Umbilical cord (tissue), 1 donor: ENCODE measurements at regions not wholly inside any gene's neighbourhood (a gene's known extent, or its start where the extent isn't known, plus 50 kb on each side); places are given as distances from the start of the nearest gene placed in this dataset.
"Not testable (repeated sequence)": the region's sequence is repeated elsewhere in the genome, so short reads cannot be mapped to it uniquely, and the experiment has no call there.

Source experiments
- DNase-seq: peaks from one replicate; pipeline ENCODE4 v3.0.0-alpha.2; 2015; ENCODE audit warnings: low spot score

DNA sequence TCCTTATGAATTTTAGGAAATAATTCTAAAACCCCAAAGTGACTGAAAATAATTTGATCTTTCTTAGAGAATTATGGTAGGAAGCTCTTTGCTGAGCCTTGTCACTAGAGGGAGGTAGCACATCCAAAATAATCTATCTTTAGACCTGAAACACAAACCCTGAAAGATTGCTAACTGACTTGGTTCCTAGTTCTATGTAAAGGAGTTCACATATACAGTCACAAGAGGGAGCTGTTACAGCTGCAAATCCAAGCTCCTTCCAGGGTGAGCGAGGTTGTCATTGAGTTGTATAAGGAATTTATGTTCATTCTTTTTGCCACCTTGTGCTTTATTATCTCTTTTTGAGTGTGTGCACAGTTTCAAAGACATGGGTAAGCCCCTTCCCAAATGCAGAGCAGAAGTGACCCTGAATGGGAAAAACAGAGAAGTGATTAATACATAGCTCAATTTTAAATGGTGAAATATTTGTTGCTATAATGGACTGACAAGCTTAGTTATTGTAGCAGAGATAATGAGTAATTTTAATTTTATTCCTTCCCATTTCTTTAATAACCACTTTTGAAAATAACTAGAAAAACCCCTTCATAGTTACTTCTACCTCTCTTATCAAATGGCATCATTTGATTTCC, 387.9 kb downstream of the DAD1 start:
- DNase-seq: peak; percentile 36

GRCh38 chr14:22200131-22200530, 388.9 kb downstream of the DAD1 start:
- DNase-seq: not testable (repeated sequence)

- no peak for DNase-seq
Observed at GRCh38 chr14:22194664-22195063, 394.4 kb downstream of the DAD1 start.

DNA sequence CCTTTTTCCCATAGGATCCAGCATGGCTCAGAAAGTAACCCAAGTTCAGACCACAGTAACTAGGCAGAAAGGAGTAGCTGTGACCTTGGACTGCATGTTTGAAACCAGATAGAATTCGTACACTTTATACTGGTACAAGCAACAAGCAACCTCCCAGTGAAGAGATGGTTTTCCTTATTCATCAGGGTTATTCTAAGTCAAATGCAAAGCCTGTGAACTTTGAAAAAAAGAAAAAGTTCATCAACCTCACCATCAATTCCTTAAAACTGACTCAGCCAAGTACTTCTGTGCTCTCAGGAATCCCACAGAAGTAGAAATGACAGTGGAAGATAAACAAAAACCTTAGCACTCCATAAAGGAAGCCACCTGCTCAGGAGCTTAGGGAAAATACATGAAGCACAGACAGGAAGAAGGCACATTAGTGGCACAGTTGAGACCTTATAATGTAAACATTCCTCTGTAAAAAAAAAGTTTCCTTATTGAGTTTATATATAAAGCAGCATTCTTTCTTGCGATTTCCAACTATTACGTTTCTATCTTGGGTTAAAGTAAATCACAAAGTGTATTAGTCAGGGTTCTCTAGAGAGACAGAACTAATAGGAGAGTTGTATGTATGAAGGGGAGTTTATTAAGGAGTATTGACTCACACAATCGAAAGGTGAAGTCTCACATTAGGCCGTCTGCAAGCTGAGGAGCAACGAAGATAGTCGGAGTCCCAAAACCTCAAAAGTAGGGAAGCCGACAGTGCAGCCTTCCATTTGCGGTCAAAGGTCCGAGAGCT, 398.4 kb downstream of the DAD1 start:
- no peak for DNase-seq

- no peak for DNase-seq
Observed at GRCh38 chr14:22189881-22190280, 399.1 kb downstream of the DAD1 start.

DNA sequence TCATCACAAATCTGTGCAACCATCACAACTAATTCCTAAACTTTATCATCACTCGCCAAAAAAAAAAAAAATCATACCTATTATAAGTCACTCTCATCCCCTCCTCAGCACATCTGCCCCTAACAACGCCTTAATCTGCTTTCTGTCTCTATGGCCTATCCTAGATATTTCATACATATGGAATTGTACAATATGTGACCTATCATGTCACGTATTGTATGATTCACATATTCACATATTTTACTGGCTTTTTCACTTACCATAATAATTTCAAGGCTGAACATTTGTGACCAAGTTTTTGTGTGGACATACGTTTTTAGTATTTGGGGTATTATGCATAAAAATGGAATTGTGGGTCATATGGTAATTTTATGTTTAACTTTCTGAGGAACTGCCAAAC, 400.7 kb downstream of the DAD1 start:
- DNase-seq: no peak

GRCh38 chr14:22185789-22186188, 403.2 kb downstream of the DAD1 start:
- no peak for DNase-seq

DNA sequence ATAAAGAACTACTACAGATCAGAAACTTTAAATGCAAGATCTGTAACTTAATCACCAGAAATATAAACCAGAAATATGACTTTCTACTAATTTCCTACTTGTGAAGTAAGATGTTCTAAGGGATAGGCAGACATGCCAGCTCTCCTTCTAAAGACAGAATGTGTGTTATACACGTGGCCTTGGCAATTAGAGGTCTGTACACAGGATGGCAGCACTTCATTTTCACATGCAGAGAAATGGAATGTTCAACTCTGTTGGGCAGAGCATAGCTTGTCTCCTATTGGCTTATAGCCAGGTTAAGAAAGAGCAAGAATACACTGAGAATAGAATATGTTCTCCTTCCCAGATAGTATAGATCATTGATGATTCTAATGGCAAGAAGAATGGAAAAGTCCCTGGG, 403.8 kb downstream of the DAD1 start:
- DNase-seq: no peak

- DNase-seq: no peak
Observed at GRCh38 chr14:22184830-22185168, 404.2 kb downstream of the DAD1 start.

GRCh38 chr14:22184157-22184829, 404.7 kb downstream of the DAD1 start:
- DNase-seq: no peak

DNA sequence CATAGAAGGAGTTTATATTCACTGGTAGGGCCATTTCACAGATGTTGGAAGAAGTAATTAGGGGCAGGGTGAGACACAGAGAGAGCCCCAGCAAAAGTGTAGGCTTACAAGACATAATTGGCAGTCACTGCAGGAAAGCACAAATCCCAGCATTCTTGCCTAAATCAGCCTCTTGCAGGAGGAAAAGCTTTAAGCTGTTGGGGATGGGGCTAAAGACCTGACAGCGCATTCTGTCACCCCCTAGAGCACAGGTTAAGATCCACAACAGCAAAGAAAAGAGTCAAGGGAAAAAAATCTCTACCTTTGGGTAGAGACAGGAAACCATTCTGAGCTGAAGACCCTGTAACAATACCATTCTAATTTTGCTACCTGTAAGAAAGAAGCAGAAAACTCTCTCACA, 409.0 kb downstream of the DAD1 start:
- no peak for DNase-seq

- DNase-seq: no peak
Observed at GRCh38 chr14:22179190-22179589, 409.8 kb downstream of the DAD1 start.

GRCh38 chr14:22178333-22178839, 410.6 kb downstream of the DAD1 start:
- no peak for DNase-seq

- no peak for DNase-seq
Observed at GRCh38 chr14:22177870-22178269, 411.2 kb downstream of the DAD1 start.

DNA sequence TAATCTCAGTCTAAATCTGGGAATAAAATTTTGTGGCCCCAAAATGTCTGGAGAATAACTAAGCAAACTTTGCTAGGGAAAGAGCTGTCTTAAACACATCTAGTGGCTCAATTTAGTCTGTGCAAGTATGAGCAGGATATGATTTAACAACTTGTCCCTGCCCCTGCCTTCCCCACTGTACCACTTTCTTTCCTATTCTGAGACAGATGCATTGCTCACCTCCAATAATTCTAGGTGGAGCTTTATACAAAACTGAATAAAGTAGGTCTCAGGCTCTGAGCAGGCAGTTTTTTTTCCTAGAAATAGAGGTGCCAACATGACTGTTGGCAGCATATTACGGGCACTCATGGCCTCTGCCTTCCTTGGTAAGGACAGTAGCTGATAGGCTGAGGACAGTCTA, 412.1 kb downstream of the DAD1 start:
- no peak for DNase-seq

- DNase-seq: not testable (repeated sequence)
Observed at GRCh38 chr14:22175278-22175558, 413.8 kb downstream of the DAD1 start.

DNA sequence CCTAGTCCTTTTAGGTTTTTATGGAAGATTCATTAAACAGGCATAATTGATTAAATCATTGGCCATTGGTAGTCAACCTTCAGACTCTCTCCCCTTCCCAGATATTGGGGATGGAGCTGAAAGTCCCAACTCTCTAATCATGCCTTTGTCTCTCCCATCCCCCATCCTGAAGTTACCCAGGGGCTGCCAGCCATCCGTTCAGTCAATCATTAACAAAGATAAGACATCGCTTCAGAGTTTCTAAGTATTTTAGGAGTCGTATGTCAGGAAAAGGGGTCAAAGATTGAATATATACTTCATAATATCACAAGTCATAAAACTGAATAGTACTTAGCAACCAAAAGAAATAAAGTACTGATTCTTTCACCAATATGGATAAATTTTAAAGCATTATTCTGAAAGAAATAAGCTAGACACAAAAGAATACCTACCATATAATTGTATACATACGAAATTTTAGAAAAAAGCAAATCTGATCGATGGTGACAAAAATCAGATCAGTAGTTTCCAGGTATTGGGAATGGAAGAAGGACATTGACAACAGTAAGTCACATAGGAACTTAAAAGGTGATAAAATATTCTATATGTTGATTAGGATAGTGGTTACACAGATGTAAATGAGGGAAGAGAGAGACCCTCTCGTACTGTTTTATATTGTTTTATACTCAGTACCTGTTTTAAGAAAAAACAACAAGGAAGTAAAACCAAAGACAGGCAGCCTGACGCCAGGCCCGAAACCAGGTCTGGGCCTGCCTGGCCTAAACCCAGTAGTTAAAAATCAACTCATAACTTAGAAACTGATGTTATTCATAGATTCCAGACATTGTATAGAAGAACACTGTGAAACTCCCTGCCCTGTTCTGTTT, 414.4 kb downstream of the DAD1 start:
- DNase-seq: no peak

GRCh38 chr14:22168092-22168955, 420.7 kb downstream of the DAD1 start:
- DNase-seq: no peak

DNA sequence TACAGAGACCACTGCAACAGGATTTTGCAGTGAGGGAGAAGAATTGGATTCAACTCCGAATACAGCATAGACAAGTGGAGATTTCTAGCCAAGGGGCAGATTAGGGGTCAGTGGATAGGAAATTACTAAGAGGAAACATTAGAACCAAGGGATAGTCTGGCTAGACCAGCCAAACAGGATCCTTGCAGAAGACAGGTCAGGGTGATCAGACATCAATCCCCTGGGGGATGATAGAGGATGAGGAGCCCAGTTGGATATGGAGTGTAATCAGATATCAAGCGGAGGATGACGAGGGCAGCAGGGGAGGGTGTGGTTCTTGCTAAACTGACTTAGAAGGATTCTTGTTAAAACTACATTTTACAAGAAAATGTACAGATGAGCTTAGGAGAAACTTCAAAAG, 424.4 kb downstream of the DAD1 start:
- no peak for DNase-seq

GRCh38 chr14:22163051-22163450, 426.0 kb downstream of the DAD1 start:
- DNase-seq: no peak

DNA sequence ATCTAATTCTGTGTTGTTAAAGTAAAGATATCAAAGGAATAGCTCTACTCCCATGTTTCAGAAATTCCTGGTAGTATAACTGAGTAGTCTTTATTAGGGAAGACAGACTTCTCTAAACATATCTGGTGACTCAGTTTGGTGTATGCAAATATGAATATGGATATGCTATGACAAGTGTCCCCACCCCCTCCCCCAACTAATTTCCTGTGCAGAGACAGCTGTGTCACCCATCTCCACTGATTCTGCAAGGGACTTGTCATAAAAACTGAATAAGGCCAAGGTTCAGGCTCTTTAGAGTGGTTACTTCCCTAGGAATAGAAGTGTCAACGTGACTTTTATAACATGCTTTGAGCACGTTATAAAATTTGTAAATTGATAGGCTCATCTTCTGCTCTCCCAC, 429.1 kb downstream of the DAD1 start:
- no peak for DNase-seq
